SK-N-SH treated with all-trans-retinoic acid at 6 μM for 48 hours (cell line): ENCODE measurements at regions not wholly inside any gene's neighbourhood (a gene's known extent, or its start where the extent isn't known, plus 50 kb on each side); places are given as distances from the start of the nearest gene placed in this dataset.

ENCODE experiments used
- ATAC-seq: fragments of 200-7000 bp; cut with Tn5 transposase; 3 replicates; pipeline ENCODE4 v1.9.1; 2020; ENCODE audit warnings: mild to moderate bottlenecking, moderate library complexity
- ARNTL ChIP-seq: fragments of 450-650 bp; formaldehyde crosslinking; IDR thresholded peaks from 2 replicates; pipeline ENCODE4 v1.5.0; 2020; ENCODE audit warnings: low read depth, mild to moderate bottlenecking, moderate library complexity, borderline replicate concordance
- CREB5 ChIP-seq: fragments of 250-450 bp; sonication (Bioruptor Pico); IDR thresholded peaks from 2 replicates; pipeline ENCODE4 v1.5.1; 2020; ENCODE audit warnings: low read depth, mild to moderate bottlenecking, moderate library complexity
- CSDC2 ChIP-seq: fragments of 250-450 bp; sonication (Bioruptor Pico); IDR thresholded peaks from 2 replicates; pipeline ENCODE4 v1.5.0; 2020; ENCODE audit warnings: mild to moderate bottlenecking, moderate library complexity
- CSRNP3 ChIP-seq: fragments of 250-450 bp; sonication (Bioruptor Pico); IDR thresholded peaks from 2 replicates; pipeline ENCODE4 v1.5.1; 2021; ENCODE audit warnings: mild to moderate bottlenecking, moderate library complexity
- ESRRG ChIP-seq: fragments of 250-450 bp; sonication (Bioruptor Pico); IDR thresholded peaks from 2 replicates; pipeline ENCODE4 v1.6.1; 2021; ENCODE audit warnings: mild to moderate bottlenecking
- GLIS3 ChIP-seq: fragments of 250-450 bp; sonication (Bioruptor Pico); IDR thresholded peaks from 2 replicates; pipeline ENCODE4 v1.5.0; 2020; ENCODE audit warnings: mild to moderate bottlenecking, moderate library complexity
- ISL1 ChIP-seq: fragments of 250-450 bp; sonication (Bioruptor Pico); IDR thresholded peaks from 2 replicates; pipeline ENCODE4 v2.1.2; 2022; ENCODE audit warnings: mild to moderate bottlenecking, moderate library complexity
- OSR1 ChIP-seq: fragments of 250-450 bp; sonication (Bioruptor Pico); IDR thresholded peaks from 2 replicates; pipeline ENCODE4 v1.8.0; 2022; ENCODE audit warnings: moderate library complexity, mild to moderate bottlenecking, inconsistent platforms
- PATZ1 ChIP-seq: fragments of 250-450 bp; sonication (Bioruptor Pico); IDR thresholded peaks from 2 replicates; pipeline ENCODE4 v1.8.0; 2020; ENCODE audit warnings: mild to moderate bottlenecking, moderate library complexity, borderline replicate concordance
- POU6F1 ChIP-seq: fragments of 250-450 bp; sonication (Bioruptor Pico); IDR thresholded peaks from 2 replicates; pipeline ENCODE4 v1.8.0; 2021; ENCODE audit warnings: low read depth, mild to moderate bottlenecking, moderate library complexity, borderline replicate concordance
- PPARA ChIP-seq: fragments of 250-450 bp; sonication (Bioruptor Pico); IDR thresholded peaks from 2 replicates; pipeline ENCODE4 v1.5.0; 2020; ENCODE audit warnings: mild to moderate bottlenecking, borderline replicate concordance
- RARB ChIP-seq: fragments of 250-450 bp; sonication (Bioruptor Pico); IDR thresholded peaks from 2 replicates; pipeline ENCODE4 v1.8.0; 2021; ENCODE audit warnings: mild to moderate bottlenecking, moderate library complexity
- SNAI2 ChIP-seq: fragments of 250-450 bp; sonication (Bioruptor Pico); IDR thresholded peaks from 2 replicates; pipeline ENCODE4 v1.5.0; 2020; ENCODE audit warnings: mild to moderate bottlenecking, moderate library complexity
- TCF4 ChIP-seq: fragments of 250-450 bp; sonication (Bioruptor Pico); IDR thresholded peaks from 2 replicates; pipeline ENCODE4 v1.8.0; 2021; ENCODE audit warnings: mild to moderate bottlenecking, moderate library complexity, borderline replicate concordance
- TOX ChIP-seq: fragments of 250-450 bp; sonication (Bioruptor Pico); IDR thresholded peaks from 2 replicates; pipeline ENCODE4 v1.8.0; 2021; ENCODE audit warnings: mild to moderate bottlenecking, moderate library complexity, borderline replicate concordance
- ZC3H10 ChIP-seq: fragments of 250-450 bp; sonication (Bioruptor Pico); IDR thresholded peaks from 2 replicates; pipeline ENCODE4 v1.5.1; 2021; ENCODE audit warnings: mild to moderate bottlenecking, moderate library complexity
- ZFP3 ChIP-seq: fragments of 250-450 bp; sonication (Bioruptor Pico); IDR thresholded peaks from 2 replicates; pipeline ENCODE4 v1.5.0; 2020; ENCODE audit warnings: mild to moderate bottlenecking, moderate library complexity
- ZFP30 ChIP-seq: fragments of 450-650 bp; formaldehyde crosslinking; IDR thresholded peaks from 2 replicates; pipeline ENCODE4 v1.5.0; 2022; ENCODE audit warnings: mild to moderate bottlenecking, moderate library complexity
- ZNF565 ChIP-seq: fragments of 450-650 bp; formaldehyde crosslinking; conservative IDR thresholded peaks from 2 replicates; pipeline ENCODE4 v1.5.0; 2020; ENCODE audit warnings: low read depth, mild to moderate bottlenecking, moderate library complexity
- ZNF70 ChIP-seq: fragments of 450-650 bp; formaldehyde crosslinking; IDR thresholded peaks from 2 replicates; pipeline ENCODE4 v1.5.0; 2020; ENCODE audit warnings: mild to moderate bottlenecking, moderate library complexity
- ZNF8 ChIP-seq: fragments of 450-650 bp; formaldehyde crosslinking; IDR thresholded peaks from 2 replicates; pipeline ENCODE4 v1.5.0; 2020; ENCODE audit warnings: mild to moderate bottlenecking, moderate library complexity

- no peak for TF ChIP-seq CSRNP3 (CRISPR knock-in tag)
- TF ChIP-seq PPARA (CRISPR knock-in tag) = no peak
- TF ChIP-seq ZFP30 (CRISPR knock-in tag) = no peak
- no peak for TF ChIP-seq SNAI2
- no peak for TF ChIP-seq ISL1 (CRISPR knock-in tag)
- no peak for TF ChIP-seq CREB5 (CRISPR knock-in tag)
- no peak for TF ChIP-seq RARB
- no peak for TF ChIP-seq ZNF565
- no peak for TF ChIP-seq TOX (CRISPR knock-in tag)
- TF ChIP-seq, all 23 proteins: peak for 0
- ATAC-seq = no peak
Observed at GRCh38 chr16:64531401-64531800, 590.5 kb downstream of the CDH11 start.

- TF ChIP-seq ZNF8 (CRISPR knock-in tag) (peak; percentile 93), PATZ1 (CRISPR knock-in tag) (no peak)
- ATAC-seq = no peak
Observed at GRCh38 chr16:64522548-64522947, 599.3 kb downstream of the CDH11 start.

GRCh38 chr16:64513871-64514270 lies 608.0 kb downstream of the CDH11 start:
- ATAC-seq = no peak
- TF ChIP-seq ZFP30 (CRISPR knock-in tag) (no peak), POU6F1 (CRISPR knock-in tag) (no peak), ARNTL (CRISPR knock-in tag) (no peak), OSR1 (no peak), GLIS3 (CRISPR knock-in tag) (no peak), PPARA (CRISPR knock-in tag) (no peak)
- TF ChIP-seq, all 23 proteins: peak for 0

GRCh38 chr16:64507240-64508024 lies 614.4 kb downstream of the CDH11 start:
- no peak for ATAC-seq
- TF ChIP-seq CSRNP3 (CRISPR knock-in tag) (no peak), ARNTL (CRISPR knock-in tag) (no peak)
- TF ChIP-seq, all 23 proteins: peak for 0

- ATAC-seq = no peak
- TF ChIP-seq ZNF70 (CRISPR knock-in tag) (no peak), POU6F1 (CRISPR knock-in tag) (no peak), CSDC2 (CRISPR knock-in tag) (no peak), ZFP3 (CRISPR knock-in tag) (no peak), ISL1 (CRISPR knock-in tag) (no peak), OSR1 (no peak), SNAI2 (no peak), CREB5 (CRISPR knock-in tag) (no peak), ARNTL (CRISPR knock-in tag) (no peak), TCF4 (CRISPR knock-in tag) (no peak), ZNF8 (CRISPR knock-in tag) (no peak), ZC3H10 (no peak), ESRRG (CRISPR knock-in tag) (no peak), ZNF565 (no peak)
Observed at GRCh38 chr16:64499211-64499610, 622.7 kb downstream of the CDH11 start.
